NCI-H1092 treated with DMSO at 0.1 percent for 48 hours (cell line): ENCODE measurements at regions not wholly inside any gene's neighbourhood (a gene's known extent, or its start where the extent isn't known, plus 50 kb on each side); places are given as distances from the start of the nearest gene placed in this dataset.

Experiments used
- DNase-seq: peaks from one replicate; lab custom pipeline; 2025; lab: John Stamatoyannopoulos, UW

DNA sequence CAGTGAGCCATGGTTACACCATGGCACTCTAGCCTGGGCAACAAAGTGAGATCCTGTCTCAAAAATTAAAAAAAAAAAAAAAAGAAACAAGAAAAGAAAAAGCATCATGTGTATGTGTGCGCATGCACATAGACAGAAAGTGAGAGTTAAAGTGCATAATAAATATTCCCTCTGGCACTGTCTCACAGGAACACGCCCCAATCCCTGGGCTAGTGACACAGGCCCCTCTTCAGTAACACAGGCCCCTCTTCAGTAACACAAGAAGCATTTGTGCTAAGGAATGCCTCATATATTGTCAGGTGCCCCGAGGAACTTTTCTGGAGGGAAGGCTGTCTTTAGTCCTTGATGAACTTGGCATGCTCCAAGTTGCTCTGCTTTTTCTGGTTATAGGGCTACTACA is 57.5 kb downstream of the RPL27A start:
- no peak for DNase-seq

DNA sequence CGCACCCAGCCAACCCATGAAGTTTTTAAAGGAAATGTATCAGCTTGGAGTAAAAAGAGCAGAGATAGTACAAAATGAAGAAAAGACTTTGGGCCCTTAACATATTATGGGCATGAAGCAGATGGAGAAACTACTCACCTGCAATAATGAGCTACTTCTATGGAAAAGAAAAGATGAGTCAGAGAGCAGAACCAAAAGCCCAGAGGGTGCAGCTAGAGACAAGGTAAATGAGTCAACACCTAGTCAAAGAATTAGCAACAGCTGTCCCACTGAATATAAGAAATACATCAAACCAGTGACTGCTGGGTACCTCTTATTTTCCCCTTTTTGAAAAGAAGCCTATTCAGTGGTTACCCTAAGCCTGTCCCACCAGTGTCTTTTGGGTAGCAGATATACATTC is 61.8 kb downstream of the RPL27A start:
- DNase-seq = no peak

DNA sequence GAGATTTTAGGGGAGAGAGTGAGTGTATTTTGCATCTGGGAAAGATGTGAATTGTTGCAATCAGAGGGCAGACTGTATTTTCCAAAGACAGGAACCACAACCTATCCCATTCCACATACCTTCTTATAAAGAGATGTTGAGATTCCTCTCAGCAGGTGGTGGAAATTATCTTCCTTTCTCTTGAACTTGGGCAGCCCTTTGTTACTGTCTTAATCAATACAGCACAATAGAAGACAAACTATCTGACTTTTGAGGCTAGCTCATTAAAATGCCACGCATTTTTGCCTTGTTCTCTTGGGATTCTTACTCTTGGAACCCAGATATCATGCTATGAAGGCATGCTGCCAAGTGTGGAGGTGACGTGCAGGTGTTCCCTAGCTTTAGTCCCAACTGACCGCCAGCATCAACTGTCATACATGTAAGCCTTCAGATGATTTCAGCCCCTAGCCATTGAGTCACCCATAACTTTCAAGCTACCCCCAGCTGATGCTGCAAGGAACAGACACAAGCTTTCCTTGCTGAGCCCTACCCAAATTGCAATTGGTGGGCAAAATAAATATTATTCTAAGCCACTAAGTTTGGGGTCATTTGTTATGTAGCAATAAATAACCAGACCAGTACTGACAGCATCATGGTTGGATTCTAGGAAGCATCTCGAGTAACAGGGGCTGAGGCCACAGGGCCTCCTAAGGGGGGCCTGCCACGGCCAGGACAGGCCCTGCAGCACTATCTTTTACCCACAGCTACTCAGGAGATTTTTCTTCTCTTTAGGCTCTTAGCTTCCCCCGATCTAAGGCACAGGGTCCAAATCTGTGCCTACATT is 63.0 kb downstream of the RPL27A start:
- no peak for DNase-seq

DNA sequence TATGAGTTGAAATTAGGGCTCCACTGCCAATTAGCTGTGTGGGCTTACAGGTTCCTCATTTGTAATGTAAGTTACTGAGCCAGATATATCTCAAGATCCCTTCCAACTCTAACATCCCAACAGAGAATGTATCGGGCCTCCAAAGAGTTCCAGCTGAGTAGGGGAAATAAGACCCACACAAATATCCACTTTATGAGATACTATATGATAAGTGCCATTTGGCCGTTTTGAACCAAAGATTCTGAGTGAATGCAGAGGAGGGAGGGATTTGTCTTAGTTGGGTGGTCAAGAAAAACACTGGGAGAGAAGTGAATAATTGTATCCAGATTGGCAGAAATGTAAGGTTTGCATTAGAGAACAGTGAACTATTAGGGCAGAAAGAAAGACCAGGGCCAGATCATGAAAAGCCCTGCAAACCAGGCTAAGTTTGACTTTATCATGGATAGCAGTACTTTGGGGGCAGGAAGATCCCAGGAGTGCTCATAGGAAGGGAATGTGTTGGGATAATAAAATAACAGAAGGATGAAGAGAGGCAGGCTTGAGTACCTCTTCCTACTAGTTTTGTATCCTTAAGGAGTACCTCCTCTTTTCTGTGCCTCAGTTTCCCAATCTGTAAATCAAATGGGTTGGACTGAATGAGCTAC is 63.9 kb downstream of the RPL27A start:
- no peak for DNase-seq

DNA sequence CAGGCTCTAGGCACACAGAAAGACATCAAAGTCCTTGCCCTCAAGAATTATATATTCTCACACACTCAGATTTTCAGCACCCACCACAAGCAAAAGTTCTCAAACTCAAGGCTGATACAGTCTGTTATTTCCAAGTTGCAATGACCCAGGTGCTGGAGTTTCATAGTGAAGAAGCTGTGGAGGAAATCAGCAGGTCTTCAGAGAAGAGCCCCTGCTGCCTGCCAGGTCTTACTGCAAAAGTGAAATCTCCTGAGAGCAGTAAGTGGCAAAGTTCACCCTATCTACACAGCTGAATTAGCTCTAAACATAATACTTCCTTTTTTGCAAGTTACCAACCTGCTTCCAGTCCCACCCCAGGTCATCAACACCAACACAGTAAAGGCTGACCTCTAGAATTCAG is 64.6 kb downstream of the RPL27A start:
- DNase-seq = no peak

GRCh38 chr11:8748317-8748716 is 65.7 kb downstream of the RPL27A start:
- no peak for DNase-seq

- no peak for DNase-seq
These were observed 66.6 kb downstream of the RPL27A start for GRCh38 chr11:8749202-8749601.

- DNase-seq = no peak
These were observed 71.6 kb downstream of the RPL27A start for GRCh38 chr11:8754241-8754640.

DNA sequence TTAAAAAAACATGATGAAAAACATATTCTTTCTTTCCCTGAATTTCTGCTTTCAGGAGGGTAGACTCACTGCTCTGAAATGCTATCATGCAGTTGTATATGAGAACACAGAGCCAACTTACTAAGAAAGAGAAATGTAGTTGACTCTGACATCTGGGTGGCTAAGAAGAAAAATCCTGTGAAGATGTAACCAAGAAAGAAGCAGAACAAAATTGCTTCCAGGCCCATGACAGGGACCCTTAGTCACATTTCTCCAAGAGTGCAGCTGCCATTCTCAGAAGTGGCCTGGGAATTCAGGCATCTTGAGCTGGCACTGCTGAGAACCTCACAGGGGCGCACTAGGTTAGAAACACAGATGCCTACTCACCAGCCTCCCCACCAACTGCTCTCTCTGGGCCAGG is 73.6 kb downstream of the RPL27A start:
- no peak for DNase-seq

- no peak for DNase-seq
These were observed 74.5 kb downstream of the RPL27A start for GRCh38 chr11:8757047-8757446.

DNA sequence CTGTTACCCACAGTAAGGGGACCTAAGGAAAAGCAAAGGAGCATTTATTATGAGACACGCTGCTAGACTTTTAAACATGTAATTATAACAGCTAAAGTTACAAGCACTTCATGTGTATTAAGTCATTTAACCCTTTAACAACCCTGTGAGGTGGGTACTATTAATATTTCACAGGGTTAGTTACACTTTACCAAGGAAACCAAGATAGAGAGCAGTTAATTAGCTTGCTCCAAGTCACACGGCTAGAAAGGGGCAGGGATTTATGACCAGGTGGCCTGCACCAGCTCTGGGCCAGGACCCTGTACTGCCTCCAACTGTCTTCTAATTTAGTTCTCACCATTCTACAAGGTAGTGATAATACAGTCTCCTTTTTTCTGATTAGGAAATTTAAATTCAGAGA is 74.9 kb downstream of the RPL27A start:
- no peak for DNase-seq

- DNase-seq = no peak
These were observed 76.1 kb downstream of the RPL27A start for GRCh38 chr11:8758619-8759169.

DNA sequence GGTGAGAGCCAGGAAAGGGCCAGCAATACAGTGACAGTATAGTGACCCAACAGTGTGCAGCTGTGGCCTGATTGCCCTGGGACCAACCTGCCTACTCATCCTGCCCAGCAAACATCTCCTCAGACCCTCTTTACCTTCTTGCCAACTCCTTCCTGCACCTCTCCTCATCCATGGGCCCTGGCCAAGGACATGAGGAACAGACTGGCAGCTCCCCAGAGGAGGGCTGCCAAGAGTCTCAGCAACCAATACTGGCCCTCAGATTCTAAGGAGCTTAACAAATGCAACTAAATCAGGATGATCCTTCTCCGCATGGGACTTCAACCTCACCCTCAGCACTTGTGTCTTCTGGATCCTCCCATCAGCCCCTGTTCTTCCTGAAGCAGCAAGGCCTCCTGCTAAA is 77.0 kb downstream of the RPL27A start:
- no peak for DNase-seq

- DNase-seq = no peak
These were observed 78.3 kb downstream of the RPL27A start for GRCh38 chr11:8760896-8761295.

- DNase-seq = no peak
These were observed 80.6 kb downstream of the RPL27A start for GRCh38 chr11:8763070-8763685.

DNA sequence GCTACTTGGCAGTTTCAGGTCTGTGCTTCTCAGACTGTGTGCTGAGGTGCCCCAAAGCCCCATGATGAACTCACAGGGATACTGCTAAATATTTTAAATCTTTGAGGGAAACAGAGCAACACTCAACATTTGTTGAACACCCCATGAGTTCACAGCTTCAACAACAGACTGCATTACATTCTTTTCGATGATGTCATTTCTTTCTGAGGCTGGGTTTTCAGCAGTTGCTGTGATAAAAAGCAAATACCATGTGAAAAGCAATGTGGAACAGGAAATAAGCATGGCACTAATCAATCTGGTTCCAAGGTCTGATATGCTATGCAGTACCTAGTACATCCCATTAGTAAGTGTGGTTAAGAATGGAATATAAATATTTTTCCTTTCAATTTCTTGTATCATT is 82.7 kb downstream of the RPL27A start:
- DNase-seq = no peak

DNA sequence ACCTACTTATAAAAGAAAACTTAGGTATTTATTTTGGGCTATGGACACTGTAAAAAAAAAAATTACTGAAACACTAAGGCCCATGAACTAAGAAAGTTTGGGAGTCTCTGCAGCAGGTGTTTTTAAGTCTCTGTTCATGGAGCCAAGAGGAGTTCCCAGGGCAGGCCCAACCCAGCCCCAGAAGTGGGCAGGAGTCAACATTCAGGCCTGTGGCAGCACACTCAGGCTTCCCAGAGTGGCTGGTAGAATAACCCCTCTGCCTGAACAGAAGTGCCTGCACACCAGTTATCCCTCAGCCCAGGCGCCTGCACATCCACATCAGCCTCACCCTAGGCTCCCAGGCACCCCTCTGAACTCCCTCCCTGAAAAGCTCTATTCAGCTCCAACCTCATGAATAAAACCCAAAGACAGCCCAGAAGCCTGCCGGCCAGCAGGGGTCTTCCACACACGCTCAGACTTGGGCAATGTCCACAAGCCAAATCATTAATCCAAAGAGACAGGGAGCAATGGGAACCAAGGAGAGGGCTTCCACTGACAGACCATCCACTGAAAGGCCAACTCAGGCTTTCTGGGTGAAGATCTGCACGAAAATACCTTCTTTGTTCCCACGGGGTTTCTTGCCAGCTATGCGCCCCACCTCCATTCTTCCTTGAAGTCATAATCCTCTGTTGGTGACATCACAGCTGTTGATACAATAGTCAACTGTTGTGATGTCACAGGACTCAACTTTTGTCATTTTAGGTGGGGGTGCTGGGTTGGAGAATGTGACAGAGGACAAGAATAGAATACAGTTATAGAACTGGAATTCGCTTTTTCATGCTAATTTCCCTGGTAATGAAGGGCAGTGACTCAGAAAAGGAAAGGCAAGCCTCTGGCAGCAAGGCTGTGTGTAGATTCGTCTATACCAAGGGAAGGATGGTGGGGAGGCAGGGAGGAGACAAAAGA is 83.7 kb downstream of the RPL27A start:
- no peak for DNase-seq

- DNase-seq = no peak
These were observed 84.4 kb downstream of the RPL27A start for GRCh38 chr11:8766988-8767374.

DNA sequence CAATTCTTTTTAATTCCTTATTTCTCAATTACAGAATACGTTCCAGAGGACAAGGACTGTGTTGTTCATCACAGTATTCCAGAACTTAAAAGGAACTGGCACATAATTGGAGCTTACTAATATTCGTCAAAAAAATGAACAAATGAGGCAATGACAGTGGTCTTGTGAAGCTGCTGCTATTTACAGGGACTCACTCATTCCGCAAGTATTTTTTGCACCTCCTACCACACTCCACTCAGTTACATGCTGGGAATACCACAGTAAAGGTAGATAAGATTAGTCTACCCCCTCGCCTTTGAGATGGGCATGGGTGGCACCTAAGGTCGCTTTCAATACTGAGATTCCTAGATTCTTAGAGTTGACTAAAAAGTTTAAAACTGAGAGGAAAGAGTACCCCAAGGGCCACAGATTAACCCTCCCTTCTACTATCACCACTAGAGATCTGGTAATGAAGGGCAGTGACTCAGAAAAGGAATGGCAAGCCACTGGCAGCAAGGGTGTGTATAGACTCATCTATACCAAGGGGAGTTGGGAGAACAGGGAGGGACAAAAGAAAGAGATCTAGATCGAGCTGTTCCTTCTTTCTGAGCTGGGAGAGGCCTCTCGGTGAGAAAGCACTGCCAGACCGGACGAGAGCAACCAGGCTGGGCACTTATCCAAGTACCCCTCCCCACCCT is 85.0 kb downstream of the RPL27A start:
- DNase-seq = no peak

DNA sequence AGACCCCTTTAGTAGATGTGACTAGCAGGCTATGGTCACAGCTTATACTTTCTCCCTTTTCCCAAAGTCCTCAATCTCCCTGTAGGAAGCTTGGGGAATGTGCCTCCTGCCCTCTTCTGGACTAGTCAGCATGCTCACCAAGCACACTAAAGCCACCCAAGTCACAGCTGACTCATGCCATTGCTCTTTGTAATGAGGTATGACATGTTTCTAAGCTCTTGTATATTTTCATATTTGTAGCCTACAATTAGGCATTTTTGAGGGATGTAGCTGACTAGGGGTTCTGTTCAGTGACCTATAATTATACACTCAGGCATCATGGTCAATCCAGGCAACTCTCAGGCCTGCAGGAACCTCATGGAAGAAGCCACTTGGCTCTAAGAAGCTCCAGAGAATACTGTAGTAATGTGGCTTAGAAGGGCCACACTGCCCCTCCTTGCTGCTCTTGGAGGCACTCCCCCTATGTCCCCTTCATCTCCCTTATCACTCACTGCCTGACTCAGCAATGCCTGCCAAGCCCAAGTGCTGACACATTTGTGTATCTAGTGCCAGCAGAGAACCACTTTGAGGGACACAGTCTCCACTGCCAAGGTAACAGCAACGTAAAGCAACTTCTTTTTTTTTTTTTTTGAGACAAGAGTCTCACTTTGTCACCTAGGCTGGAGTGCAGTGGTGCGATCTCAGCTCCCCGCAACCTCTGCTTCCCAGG is 86.2 kb downstream of the RPL27A start:
- DNase-seq = no peak
